ENCODE measurements at regions not wholly inside any gene's neighbourhood (a gene's known extent, or its start where the extent isn't known, plus 50 kb on each side); places are given as distances from the start of the nearest gene placed in this dataset.
"Not testable (repeated sequence)": the region's sequence is repeated elsewhere in the genome, so short reads cannot be mapped to it uniquely, and the experiment has no call there.

GRCh38 chr4:141871086-141871770 is 234.8 kb downstream of the IL15 start:
- Histone ChIP-seq H3K36me3 (no peaks in the 10 kb centered on the region), H3K27me3 (no peaks in the 10 kb centered on the region), H3K27ac (no peak overlapping the region), H3K9me3 (peaks cover 0 to 13% (median 3%) of the 10 kb centered on the region in 4 donors), H3K4me3 (no peak overlapping the region), H3K4me1 (no peaks in the 10 kb centered on the region)
- 71 to 82% methylated on average over 4 of the region's 4 CpGs for WGBS, 2 donors
- TF ChIP-seq EP300 (IDR thresholded peaks at IDR 0.05): no peak
- TF ChIP-seq POLR2A (IDR thresholded peaks at IDR 0.05): no peak
- TF ChIP-seq CTCF (IDR thresholded peaks at IDR 0.05): no peak
- DNase-seq (ENCODE audit: low spot score in 2 of 2): no peak

GRCh38 chr4:141882650-141883049 is 246.3 kb downstream of the IL15 start:
- DNase-seq (ENCODE audit: low spot score in 2 of 2); H3K36me3 ChIP-seq; H3K27ac ChIP-seq; H3K27me3 ChIP-seq; H3K4me3 ChIP-seq; H3K9me3 ChIP-seq; H3K4me1 ChIP-seq: not testable (repeated sequence)
- WGBS, 2 donors: 47 to 60% methylated on average over 7 to 11 of the region's 12 CpGs

GRCh38 chr4:141884070-141884469 is 247.7 kb downstream of the IL15 start:
- H3K27me3 ChIP-seq: no peaks in the 10 kb centered on the region
- no peak for DNase-seq (ENCODE audit: low spot score in 2 of 2)
- no peaks in the 10 kb centered on the region for H3K4me1 ChIP-seq
- TF ChIP-seq CTCF (IDR thresholded peaks at IDR 0.05): no peak
- no peak for TF ChIP-seq POLR2A (IDR thresholded peaks at IDR 0.05)
- no peak for TF ChIP-seq EP300 (IDR thresholded peaks at IDR 0.05)
- H3K27ac ChIP-seq: no peak overlapping the region
- no peak overlapping the region for H3K4me3 ChIP-seq
- no peaks in the 10 kb centered on the region for H3K36me3 ChIP-seq
- 50 to 60% methylated on average over 2 of the region's 2 CpGs for WGBS, 2 donors
- no peaks in the 10 kb centered on the region for H3K9me3 ChIP-seq

- no peak for TF ChIP-seq EP300 (IDR thresholded peaks at IDR 0.05)
- no peak for TF ChIP-seq POLR2A (IDR thresholded peaks at IDR 0.05)
- no peak for TF ChIP-seq CTCF (IDR thresholded peaks at IDR 0.05)
- DNase-seq (ENCODE audit: low spot score in 2 of 2): no peak
- H3K27me3 ChIP-seq: no peaks in the 10 kb centered on the region
- H3K4me3 ChIP-seq: no peak overlapping the region
- no peaks in the 10 kb centered on the region for H3K9me3 ChIP-seq
- no peak overlapping the region for H3K27ac ChIP-seq
- H3K4me1 ChIP-seq: no peaks in the 10 kb centered on the region
- no peaks in the 10 kb centered on the region for H3K36me3 ChIP-seq
- WGBS, 2 donors: 92 to 95% methylated on average over 1 of the region's 1 CpG
Observed at GRCh38 chr4:141885112-141885511, 248.7 kb downstream of the IL15 start.

- no peak overlapping the region for H3K27ac ChIP-seq
- no peak overlapping the region for H3K4me3 ChIP-seq
- no peaks in the 10 kb centered on the region for H3K9me3 ChIP-seq
- TF ChIP-seq EP300 (IDR thresholded peaks at IDR 0.05) (no peak), POLR2A (IDR thresholded peaks at IDR 0.05) (no peak), CTCF (IDR thresholded peaks at IDR 0.05) (no peak)
- H3K36me3 ChIP-seq: no peaks in the 10 kb centered on the region
- no peaks in the 10 kb centered on the region for H3K27me3 ChIP-seq
- no peaks in the 10 kb centered on the region for H3K4me1 ChIP-seq
- WGBS, 2 donors: 5 to 14% methylated on average over 1 of the region's 1 CpG
- no peak for DNase-seq (ENCODE audit: low spot score in 2 of 2)
Observed at GRCh38 chr4:141890279-141890678, 253.9 kb downstream of the IL15 start.
